HK-2 (cell line): ENCODE measurements at regions not wholly inside any gene's neighbourhood (a gene's known extent, or its start where the extent isn't known, plus 50 kb on each side); places are given as distances from the start of the nearest gene placed in this dataset.

Experiments used
- DNase-seq: peaks from one replicate; pipeline ENCODE4 v3.0.0-alpha.2; 2018; ENCODE audit not compliant: unreplicated experiment

- DNase-seq = no peak
These were observed 207.7 kb upstream of the CTAGE1 start for GRCh38 chr18:22625406-22625805.

DNA sequence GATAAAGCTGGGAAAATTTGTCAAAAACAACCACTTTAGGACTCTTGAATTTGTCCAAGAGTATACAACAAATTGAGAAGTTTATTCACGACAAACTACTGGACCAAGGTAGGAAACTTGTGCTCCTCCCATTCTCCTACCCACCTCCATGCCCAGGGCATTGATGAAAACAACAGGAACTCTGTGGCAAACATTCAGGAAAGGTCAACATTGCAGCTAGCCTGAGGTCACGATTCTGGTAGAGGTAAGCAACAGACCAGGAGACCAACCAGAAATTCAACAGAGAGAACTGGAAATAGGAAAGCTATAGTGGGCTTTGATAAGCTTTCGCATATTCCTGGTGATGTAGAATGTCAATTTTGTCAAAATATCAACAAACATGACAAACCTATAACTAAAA is 209.1 kb upstream of the CTAGE1 start:
- no peak for DNase-seq

DNA sequence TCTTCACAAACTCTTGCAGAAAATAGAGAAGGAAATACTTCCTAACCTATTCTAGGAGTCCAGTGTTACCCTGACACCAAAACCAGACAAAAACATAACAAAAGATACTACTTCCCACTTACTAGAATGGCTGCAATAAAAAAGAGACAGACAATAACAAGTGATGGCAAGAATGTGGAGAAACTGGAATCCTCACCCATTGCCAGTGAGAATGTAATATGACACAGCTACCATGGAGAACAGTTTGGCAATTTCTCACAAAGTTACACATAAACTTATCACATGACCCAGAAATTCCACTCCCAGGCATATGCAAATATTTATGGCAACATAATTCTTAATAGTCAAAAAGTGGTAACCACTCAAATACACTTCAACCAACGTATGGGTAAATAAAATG is 209.8 kb upstream of the CTAGE1 start:
- DNase-seq = no peak

- no peak for DNase-seq
These were observed 211.2 kb upstream of the CTAGE1 start for GRCh38 chr18:22628795-22629510.

DNA sequence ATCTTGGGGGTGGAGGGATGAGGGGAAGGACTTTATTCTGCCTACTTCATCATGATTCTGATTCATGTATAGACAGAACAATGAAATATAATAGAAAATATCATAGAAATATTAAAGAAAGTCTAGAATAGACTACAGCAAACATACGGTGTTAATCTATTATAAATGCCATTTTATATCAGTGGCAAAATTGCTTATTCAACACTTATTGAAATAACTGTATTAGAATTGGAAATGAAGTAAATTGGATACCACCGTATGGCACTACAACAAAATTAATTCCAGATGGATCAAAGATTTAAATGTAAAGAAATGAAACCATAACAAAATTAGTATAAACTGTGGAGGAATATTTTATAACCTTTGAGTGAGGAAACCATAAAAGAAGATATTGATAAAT is 213.3 kb upstream of the CTAGE1 start:
- no peak for DNase-seq

- no peak for DNase-seq
These were observed 214.5 kb upstream of the CTAGE1 start for GRCh38 chr18:22632191-22632590.

DNA sequence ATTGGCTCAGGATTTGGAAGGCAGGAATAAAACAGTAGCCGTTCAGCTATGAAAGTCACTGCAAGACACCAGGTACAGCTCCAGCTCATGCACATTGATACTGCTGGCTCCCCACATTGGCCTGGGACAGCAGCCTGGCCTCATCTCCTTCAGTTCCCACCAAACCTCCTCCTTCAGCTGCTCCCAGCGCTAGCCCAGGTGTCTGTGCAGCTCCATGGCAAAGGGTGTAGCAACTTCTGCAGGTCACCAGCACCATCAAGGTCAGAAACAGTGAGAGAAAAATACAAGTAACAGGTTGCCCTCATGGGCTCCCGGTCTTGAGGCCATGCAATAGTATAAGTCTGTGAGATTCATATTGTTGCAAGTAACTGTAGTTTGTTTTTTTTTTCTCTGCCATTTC is 216.7 kb upstream of the CTAGE1 start:
- DNase-seq = no peak

GRCh38 chr18:22637787-22638186 is 220.1 kb upstream of the CTAGE1 start:
- no peak for DNase-seq

DNA sequence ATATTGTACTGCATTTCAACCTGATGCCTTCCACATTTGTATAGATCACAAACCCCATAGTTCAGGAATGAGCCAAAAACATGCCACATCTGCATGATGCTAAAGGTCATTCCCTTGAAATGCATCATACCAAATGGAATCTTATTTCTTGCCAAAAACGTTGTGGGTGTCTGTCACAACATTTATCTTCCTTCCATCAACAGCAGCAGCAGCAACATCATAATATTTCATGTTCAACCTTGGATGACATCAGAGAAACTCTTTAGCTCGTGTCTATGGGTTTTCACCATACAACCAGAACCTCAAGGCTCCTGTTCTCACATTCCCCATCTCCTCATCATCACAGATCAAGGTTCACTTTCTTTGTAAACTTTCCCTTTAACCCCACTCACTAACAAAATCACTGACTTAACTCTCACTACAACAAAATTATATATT is 221.3 kb upstream of the CTAGE1 start:
- no peak for DNase-seq

- no peak for DNase-seq
These were observed 221.8 kb upstream of the CTAGE1 start for GRCh38 chr18:22639561-22639960.

DNA sequence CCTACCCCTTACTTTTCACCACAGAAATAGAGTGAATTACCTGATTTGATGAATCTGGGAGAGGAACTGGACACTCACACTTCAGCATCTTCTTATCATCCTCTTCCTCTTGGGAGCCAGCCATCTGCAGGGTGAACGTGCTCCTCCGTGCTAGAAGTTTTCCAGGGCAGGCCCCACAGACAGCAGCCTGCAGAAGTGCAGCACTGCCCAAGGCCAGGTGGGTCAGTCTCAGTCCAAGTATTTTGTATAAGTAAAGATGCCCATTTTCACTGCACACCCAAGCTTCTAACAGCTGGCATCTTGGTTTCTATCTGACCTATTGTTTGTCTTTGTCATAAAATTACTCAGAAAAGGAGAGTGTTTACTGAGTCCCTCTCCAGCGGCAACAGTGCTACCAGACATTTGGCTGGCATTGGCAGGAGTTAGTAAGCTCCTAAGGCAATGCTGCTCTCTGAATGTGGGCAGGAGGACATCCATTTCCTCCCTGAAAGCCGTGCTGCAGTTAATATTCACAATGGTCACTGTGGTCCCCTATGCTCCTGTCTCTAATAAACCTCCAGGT is 222.6 kb upstream of the CTAGE1 start:
- no peak for DNase-seq

DNA sequence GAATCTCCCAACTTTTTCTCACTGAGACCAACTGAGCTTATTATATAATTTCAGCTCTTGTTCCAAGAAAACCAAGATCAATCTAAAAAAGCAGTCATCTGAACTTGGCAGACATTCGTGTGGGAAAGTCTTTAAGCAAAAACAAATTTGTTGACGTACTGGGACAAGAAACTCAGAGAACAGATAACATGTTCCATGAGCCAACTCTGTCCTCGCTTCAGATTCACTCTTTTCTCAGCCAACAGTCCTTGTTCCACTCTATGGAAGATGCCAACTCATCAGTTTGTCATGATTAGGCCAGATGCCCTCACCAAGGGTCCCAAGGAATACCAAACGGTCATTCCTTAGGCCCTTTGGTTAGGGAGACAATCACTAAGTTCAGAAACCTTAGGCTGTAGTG is 224.2 kb upstream of the CTAGE1 start:
- no peak for DNase-seq

DNA sequence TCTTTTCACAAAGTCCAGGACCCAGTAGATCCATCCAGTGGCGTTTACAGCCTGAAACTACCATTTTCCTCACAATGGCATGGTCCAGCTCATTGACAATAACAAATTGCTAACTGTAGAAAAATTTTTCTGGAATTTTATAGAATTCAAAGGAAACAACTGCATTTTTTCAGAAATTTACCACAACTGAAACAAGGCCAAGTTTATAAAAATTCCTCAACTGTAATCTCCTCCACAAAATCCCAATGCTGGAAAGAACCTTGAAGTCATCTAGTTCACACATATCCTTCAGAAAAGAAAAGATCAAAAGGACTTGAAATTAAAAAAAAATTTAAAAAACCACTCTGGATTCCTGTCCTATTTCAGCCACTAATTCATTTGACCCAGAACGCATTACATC is 226.0 kb upstream of the CTAGE1 start:
- no peak for DNase-seq

DNA sequence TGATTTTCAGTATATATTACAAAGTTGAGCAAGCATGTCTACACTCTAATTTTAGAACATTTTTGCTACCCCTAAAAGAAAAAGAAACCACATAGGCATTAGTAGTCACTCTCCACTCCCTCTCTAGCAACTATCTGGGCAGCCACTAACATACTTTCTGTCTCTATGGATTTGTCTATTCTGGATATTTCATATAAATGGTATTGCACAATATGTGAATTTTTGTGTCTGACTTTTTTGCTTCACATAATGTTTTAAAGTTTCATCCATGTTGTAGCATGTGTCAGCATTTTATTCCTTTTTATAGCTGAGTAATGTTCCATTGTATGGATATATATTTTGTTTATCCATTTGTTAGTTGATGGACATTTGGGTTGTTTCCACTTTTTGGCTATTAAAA is 232.5 kb upstream of the CTAGE1 start:
- DNase-seq = no peak

GRCh38 chr18:22657619-22658018 is 239.9 kb upstream of the CTAGE1 start:
- DNase-seq = no peak

DNA sequence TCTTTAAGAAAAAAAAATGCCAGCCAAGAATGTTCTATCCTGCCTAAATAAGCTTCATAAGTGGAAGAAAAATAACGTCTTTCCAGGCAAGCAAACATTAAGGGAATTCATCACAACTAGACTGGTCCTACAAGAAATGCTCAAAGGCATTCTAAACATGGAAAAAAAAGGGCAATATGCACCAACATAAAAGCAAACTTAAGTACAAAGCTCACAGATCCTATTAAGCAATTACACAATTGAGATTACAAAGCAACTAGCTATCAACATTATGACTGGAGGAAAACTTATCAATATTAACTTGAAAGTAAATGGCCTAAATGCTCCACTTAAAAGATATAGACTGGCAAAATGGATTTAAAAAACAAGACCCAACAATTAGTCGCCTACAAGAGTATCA is 240.6 kb upstream of the CTAGE1 start:
- DNase-seq = no peak

DNA sequence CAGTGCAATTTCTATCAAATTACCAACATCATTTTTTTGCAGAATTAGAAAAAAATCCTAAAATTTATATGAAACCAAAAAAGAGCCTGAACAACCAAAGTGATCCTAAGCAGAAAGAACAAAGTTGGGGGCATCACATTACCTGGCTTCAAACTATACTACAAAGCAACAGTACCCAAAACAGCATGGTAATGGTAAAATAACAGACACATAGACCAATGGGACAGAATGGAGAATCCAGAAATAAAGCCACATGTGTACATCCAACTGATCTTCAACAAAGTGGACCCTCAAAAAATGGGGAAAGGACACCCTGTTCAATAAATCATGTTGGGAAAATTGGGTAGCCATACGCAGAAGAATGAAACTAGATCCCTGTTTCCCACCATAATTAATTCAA is 245.7 kb upstream of the CTAGE1 start:
- DNase-seq = no peak

- DNase-seq = no peak
These were observed 248.8 kb upstream of the CTAGE1 start for GRCh38 chr18:22666411-22666940.

- DNase-seq = no peak
These were observed 249.4 kb upstream of the CTAGE1 start for GRCh38 chr18:22667156-22667555.

- no peak for DNase-seq
These were observed 250.1 kb upstream of the CTAGE1 start for GRCh38 chr18:22667616-22668422.

GRCh38 chr18:22668496-22668895 is 250.8 kb upstream of the CTAGE1 start:
- no peak for DNase-seq

- DNase-seq = no peak
These were observed 253.2 kb upstream of the CTAGE1 start for GRCh38 chr18:22670914-22671313.
